ENCODE measurements at regions not wholly inside any gene's neighbourhood (a gene's known extent, or its start where the extent isn't known, plus 50 kb on each side); places are given as distances from the start of the nearest gene placed in this dataset.
"Not testable (repeated sequence)": the region's sequence is repeated elsewhere in the genome, so short reads cannot be mapped to it uniquely, and the experiment has no call there.

DNA sequence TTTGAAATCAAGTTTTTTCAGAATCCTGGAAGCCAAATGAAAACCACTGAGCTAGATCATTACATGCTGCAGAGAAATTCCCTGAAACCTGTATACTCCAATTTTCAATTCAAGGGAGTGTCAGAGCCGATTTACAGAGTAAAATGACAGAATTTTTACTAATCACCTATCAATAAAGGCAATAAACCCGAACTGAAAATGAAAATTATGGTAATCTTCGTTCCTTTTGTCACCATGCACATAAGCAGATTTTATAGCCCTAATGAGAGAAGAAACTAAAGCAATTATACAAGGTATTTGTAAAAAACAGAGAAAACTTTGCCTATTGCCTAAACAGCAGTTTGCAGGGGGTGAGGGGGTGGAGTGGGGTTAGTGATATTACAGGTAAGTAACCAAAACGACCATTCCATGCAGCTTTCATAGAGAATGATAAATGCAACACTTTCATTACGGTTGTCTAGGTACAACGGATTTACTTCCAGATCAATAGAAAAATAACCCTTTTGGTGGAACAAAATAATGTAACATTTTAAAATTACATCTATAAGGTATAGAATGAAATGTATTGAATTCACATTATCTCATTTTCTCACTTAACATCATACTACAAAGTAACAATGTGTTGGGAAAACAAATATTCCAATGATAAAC is 115.2 kb upstream of the BEND6 start:
- no peak for DNase-seq (ENCODE audit: low spot score)

GRCh38 chr6:56838965-56839364 is 115.9 kb upstream of the BEND6 start:
- no peak for DNase-seq (ENCODE audit: low spot score)

DNA sequence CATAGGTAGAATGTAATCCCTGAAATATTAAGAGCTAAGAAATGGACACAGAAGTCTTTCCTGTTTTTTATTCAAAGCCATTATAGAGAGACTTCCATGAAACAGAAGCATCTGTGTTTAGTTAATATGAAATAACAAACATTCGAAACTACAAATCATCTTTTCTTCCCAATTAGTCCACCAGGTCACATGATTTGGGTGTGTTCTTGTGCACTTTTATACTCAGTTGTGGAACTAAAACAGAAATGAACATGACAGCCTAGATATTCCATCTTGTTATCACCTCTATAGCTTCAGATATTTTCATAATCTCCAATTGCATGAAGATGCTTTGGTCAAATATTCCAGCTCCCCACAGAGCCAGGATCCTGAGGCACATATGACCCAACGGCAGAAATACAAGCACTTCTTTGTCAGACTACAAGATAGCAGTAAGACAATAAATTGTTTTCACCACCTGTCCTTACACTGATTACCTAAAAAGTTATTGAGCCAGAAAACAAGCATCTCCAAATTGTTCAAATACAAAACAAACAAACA is 116.8 kb upstream of the BEND6 start:
- no peak for DNase-seq (ENCODE audit: low spot score)

DNA sequence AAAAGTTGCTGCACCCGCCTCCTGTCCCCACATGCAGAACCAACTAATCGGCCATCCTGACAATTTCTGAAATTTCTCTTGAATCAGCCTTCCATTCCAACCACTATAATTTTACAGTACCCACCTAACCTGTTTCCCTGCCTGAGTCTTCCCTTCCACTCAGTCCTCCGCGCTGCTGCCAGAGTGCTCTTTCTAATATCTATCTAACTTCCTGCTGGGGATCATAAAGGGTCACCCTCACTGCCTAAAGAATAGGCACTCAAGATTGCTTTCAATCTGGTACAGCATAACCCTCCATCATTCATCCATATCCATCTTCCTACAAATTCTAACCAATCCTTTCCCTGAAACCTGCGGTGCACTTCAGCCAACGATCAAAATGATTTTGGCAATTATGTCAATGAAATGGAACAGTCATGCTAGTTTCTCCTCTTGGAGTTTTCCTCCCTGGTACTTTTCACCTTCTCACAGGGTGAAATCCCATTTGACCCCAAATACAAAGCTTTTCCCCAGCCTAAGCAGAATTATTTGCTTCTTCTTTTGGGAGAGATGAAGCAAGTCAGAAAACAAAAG is 117.5 kb upstream of the BEND6 start:
- DNase-seq (ENCODE audit: low spot score): no peak

- no peak for DNase-seq (ENCODE audit: low spot score)
Measured at GRCh38 chr6:56835612-56836011, 119.3 kb upstream of the BEND6 start.

DNA sequence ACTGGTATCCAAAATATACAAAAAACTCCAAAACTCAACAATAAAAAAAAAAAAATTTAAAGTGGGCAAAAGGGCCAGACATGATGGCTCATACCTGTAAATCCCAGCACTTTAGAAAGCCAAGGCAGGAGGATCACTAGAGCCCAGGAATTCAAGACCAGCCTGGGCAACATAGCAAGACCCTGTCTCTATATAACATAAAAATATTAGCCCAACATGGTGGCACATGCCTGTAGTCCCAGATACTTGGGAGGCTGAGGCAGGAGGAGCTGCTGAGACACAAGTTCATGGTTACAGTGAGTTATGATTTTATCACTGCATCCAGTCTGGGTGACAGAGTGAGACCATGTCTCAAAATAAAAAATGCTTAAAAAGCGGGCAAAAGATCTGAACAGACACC is 121.0 kb upstream of the BEND6 start:
- DNase-seq (ENCODE audit: low spot score): no peak

- DNase-seq (ENCODE audit: low spot score): no peak
Measured at GRCh38 chr6:56833127-56833791, 121.6 kb upstream of the BEND6 start.

DNA sequence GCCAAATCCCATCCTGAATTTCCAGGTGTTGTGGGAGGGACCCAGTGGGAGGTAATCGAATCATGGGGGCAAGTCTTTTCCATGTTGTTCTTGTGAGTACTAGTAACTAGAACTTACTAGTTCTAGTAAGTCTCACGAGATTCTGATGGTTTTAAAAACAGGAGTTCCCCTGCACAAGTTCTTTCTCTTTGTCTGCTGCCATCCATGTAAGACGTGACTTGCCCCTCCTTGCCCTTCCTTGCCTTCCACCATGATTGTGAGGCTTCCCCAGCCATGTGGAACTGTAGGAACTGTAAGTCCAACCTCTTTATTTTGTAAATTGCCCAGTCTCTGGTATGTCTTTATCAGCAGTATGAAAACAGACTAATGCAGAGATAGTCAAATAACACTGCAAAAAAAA is 122.7 kb upstream of the BEND6 start:
- no peak for DNase-seq (ENCODE audit: low spot score)

DNA sequence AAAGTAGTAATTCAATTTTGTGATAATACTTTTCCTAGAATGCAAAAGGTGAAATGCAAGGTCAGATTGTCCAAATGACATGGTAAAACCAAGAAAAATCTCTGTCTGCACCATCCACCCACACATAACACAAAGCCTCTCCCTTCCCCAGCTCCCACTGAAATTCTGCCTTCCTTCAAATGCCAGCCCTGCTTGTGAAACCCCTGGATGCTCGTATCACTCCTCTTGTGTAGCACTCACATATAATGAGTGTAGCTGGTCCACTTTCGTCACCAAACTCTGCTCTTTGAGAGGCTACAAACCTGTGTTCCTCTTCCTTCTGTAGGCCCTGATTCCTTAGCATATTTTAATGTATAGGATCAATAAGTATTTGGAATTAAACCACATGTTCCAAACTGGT is 123.6 kb upstream of the BEND6 start:
- DNase-seq (ENCODE audit: low spot score): no peak

DNA sequence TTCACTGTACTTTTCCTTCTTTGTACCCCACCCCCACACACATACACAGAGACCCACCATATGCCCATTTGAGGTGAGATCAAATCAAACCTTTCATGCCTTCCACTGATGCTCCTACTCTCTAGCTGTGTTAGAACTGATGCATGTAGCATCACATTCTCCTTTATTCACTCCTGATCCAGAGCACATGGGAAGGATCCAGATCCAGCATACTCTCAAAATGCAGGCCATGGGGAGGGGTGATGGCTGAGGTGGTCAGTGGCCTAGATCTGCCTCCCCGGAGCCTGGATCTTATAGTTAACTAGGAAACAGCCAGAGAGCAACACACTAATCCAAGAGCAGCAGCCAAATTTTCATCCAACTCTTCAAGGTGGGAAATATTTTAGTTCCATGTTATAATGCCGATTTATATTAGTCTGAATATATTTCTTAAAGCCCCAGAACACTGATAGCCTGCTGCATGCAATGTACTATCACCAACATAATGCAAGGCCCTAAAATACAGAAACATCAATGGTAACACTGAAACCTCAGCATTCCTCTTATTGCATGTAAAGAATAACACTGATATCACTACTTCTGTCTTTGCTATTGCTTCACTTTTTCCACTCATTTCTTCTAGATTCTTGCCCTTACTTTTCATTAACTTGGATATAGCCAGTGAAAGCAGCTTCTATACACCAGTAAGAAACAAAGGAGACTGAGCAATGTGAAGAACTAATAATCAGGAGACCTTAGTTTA is 126.8 kb upstream of the BEND6 start:
- DNase-seq (ENCODE audit: low spot score): no peak

GRCh38 chr6:56824431-56824830 is 130.5 kb upstream of the BEND6 start:
- not testable (repeated sequence) for DNase-seq (ENCODE audit: low spot score)

- no peak for DNase-seq (ENCODE audit: low spot score)
Measured at GRCh38 chr6:56821005-56821432, 133.9 kb upstream of the BEND6 start.

- DNase-seq (ENCODE audit: low spot score): no peak
Measured at GRCh38 chr6:56820060-56820459, 134.8 kb upstream of the BEND6 start.

GRCh38 chr6:56819604-56820003 is 135.3 kb upstream of the BEND6 start:
- no peak for DNase-seq (ENCODE audit: low spot score)

DNA sequence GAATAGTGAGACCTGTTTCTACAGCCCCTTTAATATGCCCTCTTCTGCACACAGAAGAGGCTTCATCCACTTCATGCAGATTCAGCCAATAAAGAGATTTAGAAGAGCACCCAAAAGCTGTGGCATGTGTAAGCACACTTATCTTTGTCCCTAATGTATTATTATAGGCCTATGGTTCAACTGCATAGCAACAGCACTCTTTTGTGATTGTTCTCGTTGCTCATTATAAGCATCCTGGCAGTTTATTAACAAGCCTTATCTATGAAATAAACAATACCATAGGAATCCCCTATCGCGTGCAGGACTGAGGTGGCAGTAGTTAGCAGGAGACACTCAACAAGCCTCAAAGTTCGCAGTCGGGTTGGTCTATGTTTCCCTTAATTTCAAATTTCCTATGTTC is 138.5 kb upstream of the BEND6 start:
- no peak for DNase-seq (ENCODE audit: low spot score)

GRCh38 chr6:56815436-56815835 is 139.5 kb upstream of the BEND6 start:
- no peak for DNase-seq (ENCODE audit: low spot score)

DNA sequence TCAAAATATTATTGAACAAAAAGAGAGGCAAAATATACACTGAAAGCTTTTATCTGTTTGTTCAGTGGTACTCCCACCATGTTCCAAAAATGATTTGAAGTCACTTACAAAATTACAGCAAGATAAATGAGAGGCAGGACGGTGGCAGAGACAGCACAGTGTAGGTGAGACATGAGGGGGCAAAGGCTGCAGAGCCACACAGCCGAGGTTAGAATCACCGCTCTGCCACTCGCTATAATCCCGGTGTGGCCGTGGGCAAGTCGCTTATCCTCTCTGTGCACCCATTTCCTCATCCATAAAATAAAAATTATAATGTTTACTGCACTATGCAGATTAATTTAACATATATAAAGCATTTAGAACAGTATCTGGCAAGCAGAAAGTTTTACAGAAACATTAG is 140.1 kb upstream of the BEND6 start:
- no peak for DNase-seq (ENCODE audit: low spot score)

- no peak for DNase-seq (ENCODE audit: low spot score)
Measured at GRCh38 chr6:56814308-56814707, 140.6 kb upstream of the BEND6 start.

DNA sequence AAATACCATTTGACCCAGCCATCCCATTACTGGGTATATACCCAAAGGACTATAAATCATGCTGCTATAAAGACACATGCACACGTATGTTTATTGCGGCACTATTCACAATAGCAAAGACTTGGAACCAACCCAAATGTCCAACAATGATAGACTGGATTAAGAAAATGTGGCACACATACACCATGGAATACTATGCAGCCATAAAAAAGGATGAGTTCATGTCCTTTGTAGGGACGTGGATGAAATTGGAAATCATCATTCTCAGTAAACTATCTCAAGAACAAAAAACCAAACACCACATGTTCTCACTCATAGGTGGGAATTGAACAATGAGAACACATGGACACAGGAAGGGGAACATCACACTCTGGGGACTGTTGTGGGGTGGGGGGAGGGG is 142.1 kb upstream of the BEND6 start:
- not testable (repeated sequence) for DNase-seq (ENCODE audit: low spot score)

DNA sequence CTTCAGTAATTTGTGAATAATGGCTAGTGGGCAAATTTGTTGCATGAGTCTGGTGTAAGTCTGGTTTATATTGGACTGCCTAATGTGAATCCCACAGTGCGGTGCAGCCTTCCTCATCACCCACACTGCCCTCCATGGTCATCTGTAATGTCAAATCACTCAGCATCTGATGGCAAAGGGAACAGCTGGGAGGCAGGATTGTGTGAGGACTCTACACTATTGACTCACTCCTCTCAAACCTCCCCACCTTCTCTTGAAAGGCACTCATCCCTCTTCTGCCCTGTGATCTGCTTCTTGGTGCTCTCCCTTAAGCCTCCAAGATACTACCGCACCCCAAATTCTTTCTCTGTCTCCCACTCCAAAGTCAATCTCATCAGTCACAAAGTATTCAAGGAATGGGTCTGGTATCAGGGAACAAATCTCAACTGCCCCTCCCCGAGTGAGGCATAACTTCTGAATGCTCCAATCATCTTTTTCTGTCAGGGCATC is 146.0 kb upstream of the BEND6 start:
- no peak for DNase-seq (ENCODE audit: low spot score)

- no peak for DNase-seq (ENCODE audit: low spot score)
Measured at GRCh38 chr6:56807989-56808337, 146.9 kb upstream of the BEND6 start.

- no peak for DNase-seq (ENCODE audit: low spot score)
Measured at GRCh38 chr6:56807326-56807988, 147.4 kb upstream of the BEND6 start.

Data from ureter (tissue), 1 donor.